Peyer's patch (tissue), 4 donors: ENCODE measurements at regions not wholly inside any gene's neighbourhood (a gene's known extent, or its start where the extent isn't known, plus 50 kb on each side); places are given as distances from the start of the nearest gene placed in this dataset.
A peak's percentile ranks its signal among the peaks of the same experiment; 100 is the strongest.

Experiments used
- DNase-seq, 3 donors: peaks; one replicate each; pipeline ENCODE4 v3.0.0-alpha.2; 2017 to 2019
- H3K27ac ChIP-seq, 4 donors: fragments of 200-600 bp; sonication (generic); one replicate each; pipeline ENCODE4 v1.5.1; 2016 to 2019
- H3K27me3 ChIP-seq, 2 donors: fragments of 200-600 bp; sonication (generic); one replicate each; pipeline ENCODE4 v1.5.1; 2019
- H3K36me3 ChIP-seq, 3 donors: fragments of 200-600 bp; sonication (generic); one replicate each; pipeline ENCODE4 v1.5.1; 2016 to 2019
- H3K4me1 ChIP-seq, 4 donors: fragments of 200-600 bp; sonication (generic); one replicate each; pipeline ENCODE4 v1.5.1; 2016 to 2019
- H3K4me3 ChIP-seq, 4 donors: fragments of 200-600 bp; sonication (generic); 1 replicate in 3 of 4; 2 replicates in 1 of 4; pipeline ENCODE4 v1.5.1; 2016 to 2019; ENCODE audit warnings: mild to moderate bottlenecking in 1 of 4
- H3K9me3 ChIP-seq, 4 donors: fragments of 200-600 bp; sonication (generic); one replicate each; pipeline ENCODE4 v1.5.1; 2016 to 2019; ENCODE audit warnings: mild to moderate bottlenecking in 1 of 4
- POLR2A ChIP-seq, 2 donors: fragments of 450-650 bp; IDR thresholded peaks; one replicate each; pipeline ENCODE4 v1.5.1; 2017; ENCODE audit warnings: antibody characterized with exemption in 2 of 2, mild to moderate bottlenecking in 2 of 2, moderate library complexity in 2 of 2
- TF ChIP-seq, protein P1 (sequence below), 6 experiments: fragments of 450-650 bp in 4 of 6; fragments of 200-600 bp in 2 of 6; sonication (generic) in 1 of 6; IDR thresholded peaks; one replicate each; pipeline ENCODE4 v1.5.1; 2017 to 2019; ENCODE audit warnings: antibody characterized with exemption in 6 of 6, mild to moderate bottlenecking in 3 of 6, moderate library complexity in 1 of 6

DNA sequence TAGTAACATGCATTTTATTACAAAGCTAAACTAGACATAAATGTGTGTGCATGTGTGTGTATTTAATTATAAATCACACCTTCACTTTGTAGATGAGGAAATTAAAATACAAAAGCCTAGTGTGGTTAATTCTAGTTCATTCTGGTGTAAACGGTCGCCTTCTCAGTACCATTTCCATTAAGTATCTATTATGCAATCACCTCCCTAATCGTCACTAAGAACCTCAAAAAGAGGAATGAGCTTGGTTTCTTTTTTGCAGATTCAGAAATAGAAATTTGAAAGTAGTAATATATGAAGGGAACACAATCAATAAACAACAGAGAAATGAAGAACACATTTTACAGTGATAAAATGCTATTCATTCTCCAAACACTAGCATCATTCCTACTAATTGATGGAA lies 233.2 kb downstream of the ZBBX start:
- no peaks in the 10 kb centered on the region for H3K36me3 ChIP-seq
- H3K4me1 ChIP-seq: no peaks in the 10 kb centered on the region

DNA sequence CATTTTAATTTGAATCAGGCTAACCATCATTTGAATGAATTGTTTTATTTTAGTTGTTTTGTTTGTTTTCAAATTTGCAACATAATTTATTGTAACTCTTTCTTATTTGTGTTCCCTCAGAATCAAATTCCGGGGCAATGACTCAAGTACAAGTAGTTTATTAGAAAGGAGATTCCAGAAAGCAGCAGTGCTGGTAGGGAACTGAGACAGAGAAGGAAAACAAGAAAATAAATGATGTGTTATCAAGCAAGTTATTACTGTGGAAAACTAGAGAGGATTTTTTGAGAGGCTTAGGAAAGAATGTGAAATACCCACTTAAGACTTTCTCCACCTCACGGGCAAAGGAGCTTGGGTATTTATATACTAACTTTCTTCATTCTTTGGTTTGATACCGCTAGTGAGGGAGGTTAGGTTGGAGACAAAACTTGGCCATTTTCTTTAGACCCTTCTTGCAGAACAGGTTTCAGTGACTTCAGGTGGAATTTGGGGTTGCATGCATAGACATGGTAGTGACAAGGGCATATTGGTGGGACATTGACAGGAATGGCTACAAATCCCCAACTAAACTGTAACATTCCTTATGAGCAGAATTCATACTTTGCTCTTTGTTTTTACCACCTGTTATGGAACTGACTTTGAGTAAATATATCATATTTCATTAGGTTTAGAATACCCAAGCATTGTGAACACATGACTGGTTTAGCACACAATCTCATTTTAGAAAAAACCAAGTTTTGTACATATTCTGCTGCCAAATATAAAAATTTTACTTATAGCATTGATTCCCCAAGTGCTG lies 254.3 kb downstream of the ZBBX start:
- H3K27ac ChIP-seq: no peak overlapping the region
- H3K36me3 ChIP-seq: no peaks in the 10 kb centered on the region
- no peak for DNase-seq
- H3K9me3 ChIP-seq: no peaks in the 10 kb centered on the region
- TF ChIP-seq, protein P1, sequence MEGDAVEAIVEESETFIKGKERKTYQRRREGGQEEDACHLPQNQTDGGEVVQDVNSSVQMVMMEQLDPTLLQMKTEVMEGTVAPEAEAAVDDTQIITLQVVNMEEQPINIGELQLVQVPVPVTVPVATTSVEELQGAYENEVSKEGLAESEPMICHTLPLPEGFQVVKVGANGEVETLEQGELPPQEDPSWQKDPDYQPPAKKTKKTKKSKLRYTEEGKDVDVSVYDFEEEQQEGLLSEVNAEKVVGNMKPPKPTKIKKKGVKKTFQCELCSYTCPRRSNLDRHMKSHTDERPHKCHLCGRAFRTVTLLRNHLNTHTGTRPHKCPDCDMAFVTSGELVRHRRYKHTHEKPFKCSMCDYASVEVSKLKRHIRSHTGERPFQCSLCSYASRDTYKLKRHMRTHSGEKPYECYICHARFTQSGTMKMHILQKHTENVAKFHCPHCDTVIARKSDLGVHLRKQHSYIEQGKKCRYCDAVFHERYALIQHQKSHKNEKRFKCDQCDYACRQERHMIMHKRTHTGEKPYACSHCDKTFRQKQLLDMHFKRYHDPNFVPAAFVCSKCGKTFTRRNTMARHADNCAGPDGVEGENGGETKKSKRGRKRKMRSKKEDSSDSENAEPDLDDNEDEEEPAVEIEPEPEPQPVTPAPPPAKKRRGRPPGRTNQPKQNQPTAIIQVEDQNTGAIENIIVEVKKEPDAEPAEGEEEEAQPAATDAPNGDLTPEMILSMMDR (IDR thresholded peaks at IDR 0.05): no peak
- TF ChIP-seq POLR2A (IDR thresholded peaks at IDR 0.05): no peak
- H3K4me1 ChIP-seq: no peaks in the 10 kb centered on the region
- no peaks in the 10 kb centered on the region for H3K27me3 ChIP-seq
- no peak overlapping the region for H3K4me3 ChIP-seq

More for the DNA sequence above, 233.2 kb downstream of the ZBBX start:
- TF ChIP-seq POLR2A (IDR thresholded peaks at IDR 0.05): no peak
- TF ChIP-seq, protein P1 (IDR thresholded peaks at IDR 0.05): no peak
- Histone ChIP-seq H3K4me3 (no peak overlapping the region), H3K27ac (no peak overlapping the region), H3K9me3 (no peaks in the 10 kb centered on the region), H3K27me3 (no peaks in the 10 kb centered on the region)
- DNase-seq: no peak

DNA sequence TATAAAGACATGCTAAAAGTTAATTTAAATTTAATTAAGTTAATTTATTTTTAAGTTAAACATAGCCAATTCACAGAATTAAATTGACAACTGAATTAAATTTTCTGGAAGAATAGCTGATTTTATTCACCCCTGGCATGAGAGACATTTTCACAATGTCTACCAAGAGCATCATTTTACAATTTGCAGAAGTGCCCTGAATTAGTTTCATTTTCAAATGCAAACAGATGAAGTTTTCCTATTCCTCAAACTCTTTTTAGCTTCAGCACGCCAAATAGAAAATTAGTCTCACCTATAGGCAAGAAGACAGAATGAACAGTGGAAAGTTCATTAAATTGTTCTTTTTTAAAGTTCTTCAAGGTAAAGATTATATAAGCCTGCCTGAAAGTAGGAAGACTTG lies 259.3 kb downstream of the ZBBX start:
- H3K27ac ChIP-seq: no peak overlapping the region
- no peaks in the 10 kb centered on the region for H3K36me3 ChIP-seq
- no peaks in the 10 kb centered on the region for H3K9me3 ChIP-seq
- no peak for TF ChIP-seq POLR2A (IDR thresholded peaks at IDR 0.05)
- no peak for DNase-seq
- no peaks in the 10 kb centered on the region for H3K4me1 ChIP-seq
- no peak overlapping the region for H3K4me3 ChIP-seq
- no peaks in the 10 kb centered on the region for H3K27me3 ChIP-seq

DNA sequence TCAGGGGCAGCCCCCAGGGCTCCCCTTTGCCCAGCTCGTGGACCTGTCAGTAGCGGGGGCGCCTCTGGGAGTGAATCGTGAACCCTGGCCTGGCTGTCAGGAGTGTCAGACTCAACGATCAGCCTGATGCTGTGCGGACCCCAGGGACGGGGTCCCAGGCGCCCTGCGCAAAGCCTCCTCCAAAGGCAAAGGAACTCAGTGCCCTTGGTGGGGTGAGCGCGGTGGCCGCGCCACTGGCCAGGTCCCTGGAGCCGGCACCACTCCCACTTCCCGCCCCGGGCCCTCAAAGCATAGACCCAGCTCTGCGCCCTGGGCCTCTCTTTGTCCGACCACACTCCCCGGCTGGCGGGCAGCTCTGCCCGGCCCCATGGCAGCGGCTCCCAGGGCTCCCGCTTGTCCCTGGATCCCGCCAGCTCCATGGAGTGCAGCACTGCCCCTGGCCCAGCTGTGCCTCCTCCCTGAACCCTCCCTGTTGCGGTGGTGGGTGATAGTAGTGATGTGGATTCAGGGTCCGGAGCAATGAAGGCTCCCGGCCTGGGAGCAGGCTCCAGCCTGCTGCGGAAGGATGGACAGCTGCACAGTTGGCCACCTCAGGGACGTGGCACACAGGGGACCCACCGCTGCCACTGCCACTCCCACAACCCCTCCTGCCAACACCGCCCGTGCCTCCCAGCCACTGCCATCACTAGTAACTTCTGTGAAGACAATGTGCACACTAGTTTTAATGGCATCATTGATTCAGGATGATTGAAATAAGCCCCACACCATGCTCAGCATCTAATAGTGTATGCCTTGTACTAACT lies 263.8 kb downstream of the ZBBX start:
- H3K9me3 ChIP-seq: no peaks in the 10 kb centered on the region
- H3K4me1 ChIP-seq: no peaks in the 10 kb centered on the region
- no peaks in the 10 kb centered on the region for H3K36me3 ChIP-seq
- no peaks in the 10 kb centered on the region for H3K27me3 ChIP-seq
- H3K27ac ChIP-seq: no peak overlapping the region
- no peak overlapping the region for H3K4me3 ChIP-seq
- DNase-seq: peak in 1 of 3 donors; percentile 34
- no peak for TF ChIP-seq POLR2A (IDR thresholded peaks at IDR 0.05)
- TF ChIP-seq, protein P1 (IDR thresholded peaks at IDR 0.05): no peak

DNA sequence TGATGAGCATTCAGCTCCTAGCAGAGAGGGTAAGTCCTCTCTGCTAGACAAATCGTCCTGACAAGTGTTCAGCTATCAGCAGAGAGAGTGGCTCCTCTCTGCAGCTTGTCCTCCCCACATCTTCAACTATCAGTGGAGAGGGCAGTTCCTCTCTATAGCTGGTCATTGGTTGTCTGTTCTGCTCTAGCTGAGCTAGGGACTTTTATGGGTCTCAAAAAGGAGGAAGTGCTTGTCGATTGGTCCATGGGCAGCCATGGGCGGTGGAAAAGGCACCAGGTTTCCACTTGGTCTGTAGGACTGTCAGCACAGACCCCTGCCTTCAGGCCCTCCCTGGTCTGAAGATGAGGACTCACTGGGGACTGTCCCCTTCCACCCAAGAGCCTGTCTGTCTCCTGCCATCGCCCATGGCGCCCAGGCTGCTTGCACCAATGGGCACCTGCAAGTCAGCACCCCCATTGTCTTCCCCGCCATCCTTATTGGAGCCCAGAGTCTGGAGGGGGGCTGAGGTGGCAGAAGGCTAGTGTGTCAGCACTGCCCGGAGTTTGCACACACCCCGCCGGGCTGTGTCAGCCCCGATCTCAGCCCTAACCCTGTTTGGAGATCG lies 264.7 kb downstream of the ZBBX start:
- Histone ChIP-seq H3K9me3 (no peaks in the 10 kb centered on the region), H3K27me3 (no peaks in the 10 kb centered on the region), H3K27ac (no peak overlapping the region), H3K4me3 (no peak overlapping the region), H3K36me3 (no peaks in the 10 kb centered on the region), H3K4me1 (no peaks in the 10 kb centered on the region)
- TF ChIP-seq, protein P1 (IDR thresholded peaks at IDR 0.05): no peak
- TF ChIP-seq POLR2A (IDR thresholded peaks at IDR 0.05): no peak
- DNase-seq: no peak

DNA sequence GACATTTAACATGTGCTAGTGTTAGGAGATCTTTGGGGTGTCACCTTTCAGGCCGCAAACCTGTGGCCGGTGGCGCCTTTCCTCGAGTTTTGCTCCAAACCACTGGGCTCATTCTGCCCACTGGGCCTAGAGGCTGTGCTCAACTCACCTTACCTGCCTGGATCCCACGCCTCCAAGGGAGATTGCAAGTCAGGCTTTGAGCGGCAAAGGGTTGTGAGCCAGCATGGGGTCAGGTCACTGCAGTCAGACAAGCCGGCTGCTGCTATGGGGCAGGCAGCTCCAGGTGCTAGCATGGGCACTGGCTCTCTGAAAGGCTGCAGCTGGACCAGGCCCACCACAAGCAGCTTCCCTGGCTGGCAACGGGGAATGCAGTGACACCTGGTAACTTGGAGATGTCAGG lies 265.5 kb downstream of the ZBBX start:
- Histone ChIP-seq H3K9me3 (no peaks in the 10 kb centered on the region), H3K4me3 (no peak overlapping the region), H3K4me1 (no peaks in the 10 kb centered on the region), H3K36me3 (no peaks in the 10 kb centered on the region), H3K27me3 (no peaks in the 10 kb centered on the region), H3K27ac (no peak overlapping the region)
- TF ChIP-seq, protein P1 (IDR thresholded peaks at IDR 0.05): no peak
- no peak for TF ChIP-seq POLR2A (IDR thresholded peaks at IDR 0.05)
- peak in 1 of 3 donors; percentile 40 for DNase-seq
